ENCODE measurements at regions not wholly inside any gene's neighbourhood (a gene's known extent, or its start where the extent isn't known, plus 50 kb on each side); places are given as distances from the start of the nearest gene placed in this dataset.
A peak's percentile ranks its signal among the peaks of the same experiment; 100 is the strongest.
"Not testable (repeated sequence)": the region's sequence is repeated elsewhere in the genome, so short reads cannot be mapped to it uniquely, and the experiment has no call there.

GRCh38 chrX:140447150-140447549, 57.7 kb downstream of the SOX3 start:
- H3K9ac ChIP-seq (ENCODE audit: low read depth, low read length) = no peak overlapping the region
- no peak overlapping the region for H3K4me3 ChIP-seq (ENCODE audit: low read length)
- H3K4me2 ChIP-seq (ENCODE audit: low read length) = no peak overlapping the region
- H3K36me3 ChIP-seq (ENCODE audit: insufficient read depth, low read length) = no peaks in the 10 kb centered on the region
- H3K9me3 ChIP-seq (replicated peaks; ENCODE audit: low read length) = no peaks in the 10 kb centered on the region
- no peaks in the 10 kb centered on the region for H3K27me3 ChIP-seq (ENCODE audit: control insufficient read depth, insufficient read depth, low read length)
- no peaks in the 10 kb centered on the region for H3K4me1 ChIP-seq (ENCODE audit: control insufficient read depth, insufficient read depth, low read length)

- Histone ChIP-seq H3K36me3 (ENCODE audit: insufficient read depth, low read length) (no peaks in the 10 kb centered on the region), H3K4me1 (ENCODE audit: control insufficient read depth, insufficient read depth, low read length) (no peaks in the 10 kb centered on the region), H3K27me3 (ENCODE audit: control insufficient read depth, insufficient read depth, low read length) (no peaks in the 10 kb centered on the region), H3K4me3 (ENCODE audit: low read length) (no peak overlapping the region), H3K9me3 (replicated peaks; ENCODE audit: low read length) (no peaks in the 10 kb centered on the region), H3K4me2 (ENCODE audit: low read length) (no peak overlapping the region), H3K9ac (ENCODE audit: low read depth, low read length) (no peak overlapping the region)
These were observed 64.0 kb downstream of the SOX3 start for GRCh38 chrX:140440876-140441275.

GRCh38 chrX:140439476-140439875, 65.4 kb downstream of the SOX3 start:
- Histone ChIP-seq H3K27me3 (ENCODE audit: control insufficient read depth, insufficient read depth, low read length) (no peaks in the 10 kb centered on the region), H3K4me1 (ENCODE audit: control insufficient read depth, insufficient read depth, low read length) (no peaks in the 10 kb centered on the region), H3K4me2 (ENCODE audit: low read length) (peak overlapping the region; percentile 37), H3K9me3 (replicated peaks; ENCODE audit: low read length) (no peaks in the 10 kb centered on the region), H3K36me3 (ENCODE audit: insufficient read depth, low read length) (no peaks in the 10 kb centered on the region), H3K9ac (ENCODE audit: low read depth, low read length) (no peak overlapping the region), H3K4me3 (ENCODE audit: low read length) (peak overlapping the region; percentile 24)

GRCh38 chrX:140434347-140434746, 70.5 kb downstream of the SOX3 start:
- H3K27me3 ChIP-seq (ENCODE audit: control insufficient read depth, insufficient read depth, low read length) = no peaks in the 10 kb centered on the region
- H3K36me3 ChIP-seq (ENCODE audit: insufficient read depth, low read length) = no peaks in the 10 kb centered on the region
- no peak overlapping the region for H3K9ac ChIP-seq (ENCODE audit: low read depth, low read length)
- H3K4me1 ChIP-seq (ENCODE audit: control insufficient read depth, insufficient read depth, low read length) = no peaks in the 10 kb centered on the region
- no peaks in the 10 kb centered on the region for H3K9me3 ChIP-seq (replicated peaks; ENCODE audit: low read length)
- H3K4me3 ChIP-seq (ENCODE audit: low read length) = no peak overlapping the region
- no peak overlapping the region for H3K4me2 ChIP-seq (ENCODE audit: low read length)

- Histone ChIP-seq H3K27me3 (ENCODE audit: control insufficient read depth, insufficient read depth, low read length) (no peaks in the 10 kb centered on the region), H3K36me3 (ENCODE audit: insufficient read depth, low read length) (no peaks in the 10 kb centered on the region)
These were observed 71.3 kb downstream of the SOX3 start for GRCh38 chrX:140433582-140433981.

GRCh38 chrX:140432346-140433175, 72.3 kb downstream of the SOX3 start:
- no peaks in the 10 kb centered on the region for H3K9me3 ChIP-seq (replicated peaks; ENCODE audit: low read length)
- H3K4me2 ChIP-seq (ENCODE audit: low read length) = no peak overlapping the region
- H3K27me3 ChIP-seq (ENCODE audit: control insufficient read depth, insufficient read depth, low read length) = no peaks in the 10 kb centered on the region
- H3K4me3 ChIP-seq (ENCODE audit: low read length) = no peak overlapping the region
- no peak overlapping the region for H3K9ac ChIP-seq (ENCODE audit: low read depth, low read length)
- H3K4me1 ChIP-seq (ENCODE audit: control insufficient read depth, insufficient read depth, low read length) = no peaks in the 10 kb centered on the region
- no peaks in the 10 kb centered on the region for H3K36me3 ChIP-seq (ENCODE audit: insufficient read depth, low read length)

More at GRCh38 chrX:140433582-140433981, 71.3 kb downstream of the SOX3 start:
- no peaks in the 10 kb centered on the region for H3K9me3 ChIP-seq (replicated peaks; ENCODE audit: low read length)
- H3K4me3 ChIP-seq (ENCODE audit: low read length) = no peak overlapping the region
- no peaks in the 10 kb centered on the region for H3K4me1 ChIP-seq (ENCODE audit: control insufficient read depth, insufficient read depth, low read length)
- H3K9ac ChIP-seq (ENCODE audit: low read depth, low read length) = no peak overlapping the region
- H3K4me2 ChIP-seq (ENCODE audit: low read length) = no peak overlapping the region

- Histone ChIP-seq H3K36me3 (ENCODE audit: insufficient read depth, low read length) (no peaks in the 10 kb centered on the region), H3K9me3 (replicated peaks; ENCODE audit: low read length) (no peaks in the 10 kb centered on the region), H3K9ac (ENCODE audit: low read depth, low read length) (no peak overlapping the region), H3K27me3 (ENCODE audit: control insufficient read depth, insufficient read depth, low read length) (no peaks in the 10 kb centered on the region), H3K4me2 (ENCODE audit: low read length) (no peak overlapping the region), H3K4me1 (ENCODE audit: control insufficient read depth, insufficient read depth, low read length) (no peaks in the 10 kb centered on the region), H3K4me3 (ENCODE audit: low read length) (no peak overlapping the region)
These were observed 73.3 kb downstream of the SOX3 start for GRCh38 chrX:140431521-140431920.

- no peaks in the 10 kb centered on the region for H3K9me3 ChIP-seq (replicated peaks; ENCODE audit: low read length)
- H3K4me1 ChIP-seq (ENCODE audit: control insufficient read depth, insufficient read depth, low read length) = no peaks in the 10 kb centered on the region
- no peak overlapping the region for H3K9ac ChIP-seq (ENCODE audit: low read depth, low read length)
- no peak overlapping the region for H3K4me2 ChIP-seq (ENCODE audit: low read length)
- no peaks in the 10 kb centered on the region for H3K36me3 ChIP-seq (ENCODE audit: insufficient read depth, low read length)
- no peak overlapping the region for H3K4me3 ChIP-seq (ENCODE audit: low read length)
- H3K27me3 ChIP-seq (ENCODE audit: control insufficient read depth, insufficient read depth, low read length) = no peaks in the 10 kb centered on the region
These were observed 79.0 kb downstream of the SOX3 start for GRCh38 chrX:140425712-140426395.

- no peak overlapping the region for H3K9ac ChIP-seq (ENCODE audit: low read depth, low read length)
- no peak overlapping the region for H3K4me2 ChIP-seq (ENCODE audit: low read length)
- H3K36me3 ChIP-seq (ENCODE audit: insufficient read depth, low read length) = no peaks in the 10 kb centered on the region
- H3K4me3 ChIP-seq (ENCODE audit: low read length) = no peak overlapping the region
- no peaks in the 10 kb centered on the region for H3K4me1 ChIP-seq (ENCODE audit: control insufficient read depth, insufficient read depth, low read length)
- no peaks in the 10 kb centered on the region for H3K27me3 ChIP-seq (ENCODE audit: control insufficient read depth, insufficient read depth, low read length)
- no peaks in the 10 kb centered on the region for H3K9me3 ChIP-seq (replicated peaks; ENCODE audit: low read length)
These were observed 82.4 kb downstream of the SOX3 start for GRCh38 chrX:140422501-140422900.

GRCh38 chrX:140402131-140402530, 102.7 kb downstream of the SOX3 start:
- not testable (repeated sequence) for H3K4me3 ChIP-seq (ENCODE audit: low read length); H3K4me2 ChIP-seq (ENCODE audit: low read length); H3K4me1 ChIP-seq (ENCODE audit: control insufficient read depth, insufficient read depth, low read length); H3K27me3 ChIP-seq (ENCODE audit: control insufficient read depth, insufficient read depth, low read length); H3K36me3 ChIP-seq (ENCODE audit: insufficient read depth, low read length); H3K9ac ChIP-seq (ENCODE audit: low read depth, low read length); H3K9me3 ChIP-seq (replicated peaks; ENCODE audit: low read length)

GRCh38 chrX:140396326-140396725, 108.5 kb downstream of the SOX3 start:
- H3K4me1 ChIP-seq (ENCODE audit: control insufficient read depth, insufficient read depth, low read length); H3K4me3 ChIP-seq (ENCODE audit: low read length); H3K9ac ChIP-seq (ENCODE audit: low read depth, low read length); H3K9me3 ChIP-seq (replicated peaks; ENCODE audit: low read length); H3K27me3 ChIP-seq (ENCODE audit: control insufficient read depth, insufficient read depth, low read length); H3K4me2 ChIP-seq (ENCODE audit: low read length); H3K36me3 ChIP-seq (ENCODE audit: insufficient read depth, low read length): not testable (repeated sequence)

GRCh38 chrX:140393507-140393906, 111.4 kb downstream of the SOX3 start:
- H3K4me1 ChIP-seq (ENCODE audit: control insufficient read depth, insufficient read depth, low read length) = no peaks in the 10 kb centered on the region
- H3K9me3 ChIP-seq (replicated peaks; ENCODE audit: low read length) = no peaks in the 10 kb centered on the region
- H3K4me3 ChIP-seq (ENCODE audit: low read length) = no peak overlapping the region
- no peak overlapping the region for H3K4me2 ChIP-seq (ENCODE audit: low read length)
- H3K9ac ChIP-seq (ENCODE audit: low read depth, low read length) = no peak overlapping the region
- no peaks in the 10 kb centered on the region for H3K27me3 ChIP-seq (ENCODE audit: control insufficient read depth, insufficient read depth, low read length)
- H3K36me3 ChIP-seq (ENCODE audit: insufficient read depth, low read length) = no peaks in the 10 kb centered on the region

All from skeletal muscle satellite cell (primary cell).